ENCODE measurements at regions not wholly inside any gene's neighbourhood (a gene's known extent, or its start where the extent isn't known, plus 50 kb on each side); places are given as distances from the start of the nearest gene placed in this dataset.

GRCh38 chr22:46052331-46052771 is 75.4 kb upstream of the WNT7B start:
- intact Hi-C loops (cut with DNase I; ENCODE audit: low total_unique reads): no loop called here
- no peaks in the 10 kb centered on the region for H3K9me3 ChIP-seq
- no peaks in the 10 kb centered on the region for H3K36me3 ChIP-seq
- H3K4me1 ChIP-seq: peaks cover 13 to 16% of the 10 kb centered on the region in 2 donors
- H3K27me3 ChIP-seq: no peaks in the 10 kb centered on the region
- H3K4me3 ChIP-seq: peak overlapping the region; percentile 47 to 65
- H3K27ac ChIP-seq: peak overlapping the region; percentile 100
- TF ChIP-seq POLR2A (IDR thresholded peaks at IDR 0.05) (no peak), CTCF (IDR thresholded peaks at IDR 0.05) (no peak)
- peak; percentile 46 to 50 for DNase-seq

DNA sequence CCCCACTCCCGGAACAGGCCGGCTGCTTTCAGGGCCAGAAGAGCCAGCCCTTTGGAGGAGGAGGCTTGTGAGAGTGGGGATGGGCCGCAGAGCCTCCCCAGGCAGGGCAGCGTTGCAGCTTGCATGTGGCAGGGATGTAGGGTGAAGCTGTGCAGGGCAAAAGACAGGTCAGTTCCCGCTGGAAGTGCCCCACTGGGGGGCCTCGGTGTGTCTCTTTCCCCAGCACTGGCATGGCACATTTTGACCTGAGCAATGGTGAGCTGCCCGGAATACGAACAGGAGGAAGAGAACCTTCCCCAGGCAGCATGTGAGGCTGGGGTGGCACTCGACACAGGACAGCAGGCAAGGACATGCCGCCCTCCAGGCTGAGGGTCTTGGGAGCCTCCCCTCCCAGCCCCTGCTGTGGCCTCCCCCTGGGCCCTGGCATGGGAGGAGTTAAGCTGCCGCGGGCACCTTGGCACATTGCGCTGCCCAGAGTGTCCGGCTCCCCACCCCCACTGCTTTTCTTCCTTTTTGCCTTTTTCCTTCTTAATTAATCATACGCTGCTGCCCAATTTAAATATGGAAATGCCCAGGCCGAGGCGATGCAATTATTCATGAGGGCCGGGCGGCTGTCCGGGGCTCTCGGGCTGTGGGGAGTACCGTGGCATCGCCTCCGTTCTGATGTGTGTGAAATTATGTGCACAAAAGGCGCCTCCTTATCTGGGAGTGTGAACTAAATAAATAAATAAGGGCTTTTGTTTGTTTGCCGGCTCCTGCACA is 76.0 kb upstream of the WNT7B start:
- Histone ChIP-seq H3K4me3 (peak overlapping the region; percentile 47 to 65), H3K4me1 (peaks cover 13 to 21% of the 10 kb centered on the region in 2 donors), H3K27ac (peak overlapping the region; percentile 100), H3K9me3 (no peaks in the 10 kb centered on the region), H3K27me3 (no peaks in the 10 kb centered on the region), H3K36me3 (no peaks in the 10 kb centered on the region)
- peak; percentile 55 to 57 for DNase-seq
- TF ChIP-seq CTCF (IDR thresholded peaks at IDR 0.05) (no peak), POLR2A (IDR thresholded peaks at IDR 0.05) (no peak)
- intact Hi-C loops (cut with DNase I; ENCODE audit: low total_unique reads): no loop called here

- DNase-seq: peak; percentile 79 to 80
- intact Hi-C loops (cut with DNase I; ENCODE audit: low total_unique reads): no loop called here
- peaks cover 13 to 21% of the 10 kb centered on the region in 2 donors for H3K4me1 ChIP-seq
Measured at GRCh38 chr22:46053563-46054090, 76.7 kb upstream of the WNT7B start.

GRCh38 chr22:46054091-46055073 is 77.4 kb upstream of the WNT7B start:
- no peaks in the 10 kb centered on the region for H3K9me3 ChIP-seq
- TF ChIP-seq POLR2A (IDR thresholded peaks at IDR 0.05): peak; percentile 1 to 72
- TF ChIP-seq CTCF (IDR thresholded peaks at IDR 0.05): no peak
- H3K4me1 ChIP-seq: peaks cover 13 to 21% of the 10 kb centered on the region in 2 donors
- peak overlapping the region; percentile 100 for H3K27ac ChIP-seq
- no peaks in the 10 kb centered on the region for H3K27me3 ChIP-seq
- peak overlapping the region; percentile 47 to 65 for H3K4me3 ChIP-seq
- DNase-seq: peak; percentile 85 to 88
- no peaks in the 10 kb centered on the region for H3K36me3 ChIP-seq
- intact Hi-C loops (cut with DNase I; ENCODE audit: low total_unique reads): no loop called here

More at GRCh38 chr22:46053563-46054090, 76.7 kb upstream of the WNT7B start:
- H3K27me3 ChIP-seq: no peaks in the 10 kb centered on the region
- TF ChIP-seq CTCF (IDR thresholded peaks at IDR 0.05) (no peak), POLR2A (IDR thresholded peaks at IDR 0.05) (peak in 1 of 2 donors; percentile 42)
- no peaks in the 10 kb centered on the region for H3K36me3 ChIP-seq
- peak overlapping the region; percentile 100 for H3K27ac ChIP-seq
- no peaks in the 10 kb centered on the region for H3K9me3 ChIP-seq
- peak overlapping the region; percentile 47 to 65 for H3K4me3 ChIP-seq
